HUDEP-2 (cell line): ENCODE measurements at regions not wholly inside any gene's neighbourhood (a gene's known extent, or its start where the extent isn't known, plus 50 kb on each side); places are given as distances from the start of the nearest gene placed in this dataset.

Source experiments
- DNase-seq, 76 experiments: peaks; one replicate each; lab custom pipeline; 2025; ENCODE audit not compliant: unreplicated experiment in 76 of 76; lab: John Stamatoyannopoulos, UW

DNA sequence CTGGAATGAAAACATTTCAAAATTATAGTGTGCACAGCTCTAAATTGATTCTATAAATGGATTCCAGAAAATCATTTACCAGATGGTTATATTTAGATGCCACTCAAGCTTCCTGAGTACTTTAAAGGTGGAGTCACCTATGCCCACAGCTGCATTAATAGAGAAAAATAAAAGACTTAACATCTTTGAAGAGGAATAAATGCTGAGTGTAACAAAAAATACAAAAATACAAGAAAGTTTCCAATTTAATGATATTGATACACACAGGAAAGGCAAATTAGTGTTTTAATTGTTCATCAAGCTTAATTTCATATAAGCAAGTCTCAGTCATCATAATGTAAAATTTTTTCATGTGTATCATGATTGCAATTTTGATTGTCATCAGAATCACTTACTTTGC, 89.5 kb upstream of the MANEA start:
- no peak for DNase-seq

DNA sequence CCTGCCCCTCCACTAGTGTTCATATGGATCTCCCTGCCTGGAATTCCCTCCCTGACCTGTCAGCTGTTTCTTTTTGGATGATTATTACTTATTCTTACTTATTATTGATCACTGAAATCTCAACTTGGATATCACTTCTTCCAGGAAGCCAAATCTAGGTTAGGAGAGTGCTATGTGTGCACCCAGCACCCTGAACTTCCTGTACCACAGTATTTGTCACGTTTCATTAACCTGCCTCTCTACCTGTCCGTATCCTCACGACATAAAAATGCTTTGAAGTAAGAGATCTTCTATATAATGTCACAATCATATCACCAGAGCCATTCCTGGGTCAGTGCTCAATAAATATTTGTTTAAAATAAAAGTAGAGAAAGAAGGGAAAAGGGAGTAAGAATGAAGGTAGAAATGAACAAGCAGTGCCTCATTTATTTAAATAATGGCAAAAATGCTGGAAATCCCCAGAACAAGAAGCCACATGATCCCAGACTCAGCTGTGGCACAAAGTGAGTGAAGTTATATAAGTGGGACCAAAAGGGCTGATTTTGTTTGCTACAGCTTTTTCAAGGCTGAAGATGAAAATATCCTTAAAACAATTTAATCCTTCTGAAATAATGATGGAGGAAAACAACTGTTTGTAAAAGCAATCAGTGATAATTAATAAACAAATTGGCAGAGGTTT, 88.0 kb upstream of the MANEA start:
- no peak for DNase-seq

DNA sequence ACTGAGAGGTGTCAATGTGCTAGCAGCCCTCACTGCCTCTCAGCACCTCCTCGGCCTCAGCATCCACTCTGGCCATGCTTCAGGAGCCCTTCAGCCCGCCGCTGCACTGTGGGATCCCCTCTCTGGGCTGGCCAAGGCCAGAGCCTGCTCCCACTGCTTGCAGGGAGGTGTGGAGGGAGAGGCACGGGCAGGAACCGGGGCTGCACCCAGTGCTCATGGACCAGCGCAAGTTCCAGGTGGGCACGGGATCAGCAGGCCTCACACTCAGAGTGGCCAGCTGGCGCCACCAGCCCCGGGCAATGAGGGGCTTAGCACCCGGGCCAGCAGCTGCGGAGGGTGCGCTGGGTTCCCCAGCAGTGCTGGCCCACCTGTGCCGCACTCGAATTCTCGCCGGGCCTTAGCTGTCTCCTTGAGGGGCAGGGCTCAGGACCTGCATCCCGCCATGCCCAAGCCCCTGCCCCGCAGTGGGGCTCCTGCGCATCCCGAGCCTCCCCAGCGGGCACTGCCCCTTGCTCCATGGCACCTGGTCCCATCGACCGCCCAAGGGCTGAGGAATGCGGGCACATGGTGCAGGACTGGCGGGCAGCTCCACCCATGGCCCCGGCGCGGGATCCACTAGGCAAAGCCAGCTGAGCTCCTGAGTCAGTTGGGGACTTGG, 80.4 kb upstream of the MANEA start:
- no peak for DNase-seq

DNA sequence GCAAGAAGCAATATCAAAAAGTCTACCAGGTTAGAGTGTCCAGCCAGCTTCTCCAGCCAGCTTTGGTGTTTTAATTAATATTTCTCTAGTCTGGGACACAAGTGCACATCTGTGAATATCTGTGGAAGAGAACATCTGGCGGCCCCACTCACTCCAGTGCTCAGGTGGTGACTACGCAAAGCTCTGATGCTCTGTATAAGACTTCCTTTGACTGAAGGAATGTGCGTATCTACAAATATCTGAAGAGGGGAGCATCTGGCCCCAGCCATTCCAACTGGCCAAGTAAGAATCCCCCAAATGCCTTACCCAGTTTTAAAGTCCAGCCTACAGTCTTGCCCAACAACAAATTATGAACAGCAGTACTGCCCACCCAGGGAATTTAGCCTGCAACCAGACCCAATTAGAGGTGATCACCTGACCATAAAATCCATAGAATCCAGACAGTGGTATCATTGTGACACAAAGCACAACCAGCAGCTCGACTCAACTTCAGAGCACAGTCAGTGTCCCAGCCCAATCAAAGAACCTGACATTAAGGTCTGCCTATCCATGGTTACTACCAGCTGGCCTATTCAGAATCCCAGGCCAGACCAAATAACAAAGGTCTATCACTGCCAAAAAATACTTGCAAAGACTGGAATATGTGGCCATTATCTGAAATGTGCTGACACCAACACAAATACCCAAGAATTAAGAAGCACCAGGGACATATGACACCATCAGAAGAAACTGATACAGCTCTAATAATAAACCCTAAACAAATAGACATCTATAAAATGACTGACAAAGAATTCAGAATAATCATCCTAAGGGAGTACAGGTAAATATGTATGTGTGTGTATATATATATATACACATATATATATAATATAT, 76.1 kb upstream of the MANEA start:
- DNase-seq: no peak

DNA sequence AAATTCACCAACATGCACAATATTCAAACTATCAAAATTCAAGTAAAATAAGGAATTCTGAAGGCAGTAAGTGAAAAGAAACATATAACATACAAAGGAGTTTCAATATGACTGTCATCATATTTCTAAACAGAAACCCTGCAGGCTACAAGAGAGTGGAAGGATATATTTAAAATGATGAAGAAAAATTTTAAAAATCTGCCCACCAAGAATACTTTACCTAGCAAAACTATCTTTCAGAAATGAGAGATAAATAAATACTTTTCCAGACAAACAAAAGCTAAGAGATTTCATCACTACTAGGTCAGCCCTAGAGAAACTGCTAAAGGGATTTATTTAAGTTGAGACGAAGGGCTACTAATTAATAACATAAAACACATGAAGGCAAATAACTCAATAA, 73.8 kb upstream of the MANEA start:
- DNase-seq: no peak

DNA sequence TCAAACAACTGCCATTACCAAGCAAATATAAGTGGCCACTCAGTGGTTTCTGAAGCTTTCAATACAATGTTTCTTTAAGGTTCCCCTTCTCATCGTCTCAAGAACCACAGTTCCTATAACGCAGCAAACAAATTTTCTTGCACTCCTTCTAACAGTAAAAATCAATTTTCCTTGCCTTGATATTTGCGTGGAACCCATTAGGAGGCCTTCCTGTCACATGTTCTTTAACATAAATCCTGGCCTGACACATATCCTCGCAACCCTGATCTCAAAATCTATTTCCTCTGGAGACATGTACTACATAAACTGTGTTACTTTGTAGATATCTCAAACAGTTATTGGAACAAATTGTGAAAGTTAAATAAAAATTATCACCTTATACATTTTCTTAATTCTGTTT, 65.9 kb upstream of the MANEA start:
- DNase-seq: no peak

DNA sequence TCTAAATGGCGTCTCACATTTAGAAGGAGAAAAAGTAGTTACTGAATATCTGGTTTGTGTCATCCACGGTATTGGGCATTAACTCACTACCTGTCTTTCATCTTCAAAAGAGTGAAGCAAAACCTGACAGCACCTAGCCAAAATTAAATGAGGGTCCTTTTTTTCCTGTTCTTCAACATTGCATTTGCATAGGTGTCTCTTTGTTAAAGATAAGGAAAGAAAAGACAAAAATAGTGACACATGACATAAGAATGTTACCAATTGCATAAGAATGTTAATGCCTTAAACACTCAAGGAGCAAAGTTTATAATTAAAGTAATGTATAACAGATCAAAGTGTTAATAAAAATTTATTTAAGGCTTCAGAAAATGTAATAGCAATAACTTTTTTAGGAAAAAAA, 61.4 kb upstream of the MANEA start:
- DNase-seq: no peak

DNA sequence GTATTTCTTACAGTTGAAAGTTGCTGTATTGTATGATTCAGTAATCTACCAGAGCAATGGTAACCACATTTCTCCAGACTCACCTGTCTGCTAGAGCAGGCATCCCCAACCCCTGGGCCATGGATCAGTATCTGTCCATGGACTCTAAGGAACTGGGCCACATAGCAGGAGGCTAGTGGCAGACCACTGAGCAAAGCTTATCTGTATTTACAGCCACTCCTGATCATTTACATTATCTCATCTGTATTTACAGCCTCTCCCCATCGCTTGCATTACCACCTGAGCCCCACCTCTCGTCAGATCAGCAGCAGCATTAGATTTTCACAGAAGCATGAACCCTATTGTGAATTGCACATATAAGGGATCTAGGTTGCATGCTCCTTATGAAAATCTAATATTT, 60.3 kb upstream of the MANEA start:
- DNase-seq: no peak

DNA sequence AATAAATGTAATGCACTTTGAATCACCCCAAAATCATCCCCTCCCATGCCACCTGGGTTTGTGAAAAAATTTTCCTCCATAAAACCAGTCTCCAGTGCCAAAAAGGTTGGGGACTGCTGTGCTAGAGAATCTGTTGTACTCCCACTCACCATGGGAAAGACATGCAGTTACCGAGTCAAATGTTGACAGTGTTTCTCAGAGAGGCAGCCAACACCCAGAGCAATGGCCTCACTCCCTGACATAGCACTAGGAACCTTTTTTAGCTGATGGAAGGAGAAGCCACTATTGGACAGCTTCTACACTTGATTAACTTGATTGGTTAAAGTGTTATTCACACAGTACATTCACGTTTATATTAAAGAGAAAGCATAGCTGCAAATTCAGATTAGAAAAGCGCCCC, 59.8 kb upstream of the MANEA start:
- no peak for DNase-seq

DNA sequence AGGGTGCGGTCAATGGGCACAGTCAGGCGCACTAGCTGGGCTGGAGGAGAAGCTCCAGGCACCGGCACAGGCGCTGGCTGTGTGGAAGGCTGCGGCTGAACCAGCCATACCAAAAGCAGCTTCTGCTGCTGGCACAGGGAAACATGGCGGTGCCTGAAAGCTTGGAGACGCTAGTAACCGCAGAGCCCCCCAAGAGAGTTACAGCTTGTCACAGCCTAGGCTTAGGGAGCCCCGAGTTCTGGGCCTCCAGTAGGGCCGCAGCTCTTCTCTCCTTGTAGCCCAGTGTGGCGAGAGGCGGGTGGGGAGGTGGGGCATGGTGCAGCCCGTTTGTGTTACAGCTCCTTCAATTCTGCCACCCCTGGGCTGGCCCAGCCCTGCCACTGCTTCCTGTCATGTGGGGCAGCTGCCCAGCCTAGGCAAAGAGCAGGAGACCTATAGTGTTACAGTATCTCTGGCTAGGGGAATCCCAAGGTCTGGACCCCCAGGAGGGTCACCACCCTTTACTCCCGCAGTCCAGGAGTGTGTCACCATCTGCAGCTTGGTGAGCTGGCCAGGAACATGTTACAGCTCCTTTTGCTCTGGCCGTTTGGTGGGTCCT, 58.6 kb upstream of the MANEA start:
- no peak for DNase-seq

DNA sequence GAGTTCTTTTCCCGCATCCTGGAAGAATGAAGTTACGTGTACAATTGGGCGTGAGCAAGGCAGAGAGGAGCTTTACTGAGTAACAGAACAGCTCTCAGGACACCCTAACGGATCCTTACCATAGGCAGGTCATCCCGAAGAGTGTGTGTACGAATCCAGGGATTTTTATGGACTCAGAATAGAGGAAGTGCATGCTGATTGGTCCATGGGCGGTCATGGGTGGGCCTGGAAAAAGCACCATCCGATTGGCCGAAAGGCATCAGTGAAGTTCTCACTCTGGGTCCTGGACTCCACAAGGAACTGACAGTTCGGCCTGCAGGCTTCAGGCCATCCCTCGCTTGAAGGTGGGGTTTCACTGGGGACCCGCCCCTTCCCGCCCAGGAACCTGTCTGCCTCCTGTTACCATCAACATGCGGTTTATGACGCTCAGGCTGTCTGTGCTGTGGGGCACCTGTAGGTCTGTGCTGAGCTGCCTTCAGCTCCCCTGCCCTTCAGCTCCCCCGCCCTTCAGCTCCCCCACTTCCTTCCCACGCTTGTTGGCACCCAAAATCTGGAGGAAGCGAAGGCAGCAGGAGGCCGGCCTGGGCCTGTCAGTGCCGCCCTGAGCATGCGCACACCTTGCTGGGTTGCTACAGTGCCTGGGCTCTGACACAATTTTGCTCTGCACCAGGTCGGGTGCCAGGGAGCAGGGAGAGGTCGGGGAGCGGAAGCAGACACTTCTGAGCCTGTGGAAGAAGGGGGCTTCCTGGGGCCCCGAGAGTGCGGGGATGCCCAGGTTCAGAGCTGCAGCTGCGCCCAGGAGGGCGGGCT, 57.9 kb upstream of the MANEA start:
- DNase-seq: no peak

DNA sequence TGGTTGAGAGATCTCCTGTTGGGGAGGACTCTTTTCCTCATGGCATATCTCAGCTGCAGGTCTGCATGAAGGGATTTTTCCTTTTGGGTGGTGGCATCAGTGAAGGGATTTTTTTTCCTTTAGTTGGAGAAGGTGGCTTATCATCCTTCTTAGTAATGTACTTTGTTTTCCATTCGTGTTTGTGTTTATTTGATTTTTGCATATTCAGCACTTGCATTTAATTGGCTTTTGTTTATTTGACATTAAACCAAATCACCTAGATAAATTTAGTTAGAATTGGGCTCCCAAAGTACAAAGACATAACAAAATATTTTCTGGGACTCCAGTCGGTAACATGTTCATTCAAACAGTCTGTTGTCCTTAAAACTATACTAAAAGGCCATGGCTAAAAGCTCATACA, 56.2 kb upstream of the MANEA start:
- no peak for DNase-seq
